GM19043 (cell line): ENCODE measurements at regions not wholly inside any gene's neighbourhood (a gene's known extent, or its start where the extent isn't known, plus 50 kb on each side); places are given as distances from the start of the nearest gene placed in this dataset.

Source experiments
- ATAC-seq: cut with Tn5 transposase; IDR thresholded peaks from one replicate; pipeline ENCODE4 v1.9.1; 2021; ENCODE audit warnings: low read depth; ENCODE audit not compliant: unreplicated experiment

DNA sequence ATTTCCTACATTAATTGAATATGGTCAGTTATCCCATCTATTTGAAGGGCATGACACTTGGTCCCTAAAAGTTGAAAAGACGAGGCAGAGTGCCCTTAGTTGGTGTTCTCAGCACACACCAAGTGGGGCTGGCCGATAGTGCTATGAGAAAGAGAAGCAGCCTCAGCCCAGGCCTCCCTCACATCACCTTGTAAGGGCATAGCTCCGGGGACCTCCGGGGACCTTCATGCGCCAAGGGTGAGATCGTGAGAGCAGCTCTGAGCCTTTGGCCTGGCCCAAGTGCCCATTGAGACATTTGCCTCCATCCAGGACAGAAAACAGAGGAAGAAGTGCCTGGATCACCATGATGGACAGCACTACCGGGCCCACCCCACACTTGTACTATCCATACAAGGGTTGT lies 244.3 kb upstream of the COPS8 start:
- no peak for ATAC-seq

DNA sequence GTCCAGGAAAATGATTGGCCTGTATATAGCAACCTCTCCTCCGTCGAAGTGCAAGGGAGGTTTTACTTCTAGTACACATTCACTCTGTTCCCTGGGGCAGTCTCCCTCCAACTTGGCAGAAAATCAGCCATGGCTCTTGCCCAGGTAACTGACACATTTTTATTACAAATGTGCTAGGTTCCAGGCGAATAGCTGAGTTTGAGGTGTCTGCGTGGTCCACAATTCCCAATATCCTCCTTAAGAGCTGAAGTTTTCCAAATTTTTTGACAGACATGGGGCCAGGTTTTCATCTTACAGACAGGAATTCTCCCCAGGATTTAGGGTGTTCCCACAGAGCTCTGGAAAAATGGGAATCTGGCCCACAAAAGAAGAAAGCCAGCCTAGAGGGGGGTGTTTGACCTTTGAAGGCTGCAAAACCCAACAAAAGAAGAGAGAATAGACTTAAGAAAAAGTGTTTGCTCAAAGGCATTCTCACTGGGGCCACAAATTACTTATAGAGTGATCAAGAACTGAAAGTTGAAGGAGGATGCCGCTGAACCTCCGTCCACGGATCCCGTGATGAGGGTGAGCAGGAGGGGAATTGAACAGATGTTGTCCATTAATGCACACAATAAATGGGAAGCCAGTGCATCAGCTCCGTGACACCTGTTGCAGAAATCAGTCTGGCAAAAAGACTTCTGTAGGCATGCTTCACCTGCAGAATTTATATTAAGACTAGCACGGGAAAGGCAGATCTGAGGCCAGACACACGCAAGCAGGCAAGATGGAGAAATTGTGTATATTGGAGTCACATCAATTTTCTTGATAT lies 242.3 kb upstream of the COPS8 start:
- ATAC-seq: no peak

DNA sequence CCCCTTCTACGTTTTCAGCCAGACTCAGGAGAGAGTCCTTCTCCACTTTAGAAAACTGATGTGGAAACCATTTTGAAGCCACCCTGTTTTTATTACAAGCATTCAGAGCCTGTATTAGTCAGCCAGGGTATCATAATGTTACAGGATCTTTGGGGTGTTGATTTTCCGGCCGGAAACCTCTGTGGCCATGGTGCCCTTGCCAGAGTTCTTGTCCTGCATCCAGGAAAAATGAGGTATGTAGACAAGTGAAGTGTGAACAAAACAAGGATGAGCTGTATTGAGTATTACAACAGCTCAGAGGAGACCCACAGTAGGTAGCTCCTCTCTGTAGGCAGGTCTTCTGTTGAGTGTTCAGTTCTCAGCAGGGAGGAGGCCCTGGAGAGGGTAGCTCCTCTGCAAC lies 241.0 kb upstream of the COPS8 start:
- no peak for ATAC-seq

DNA sequence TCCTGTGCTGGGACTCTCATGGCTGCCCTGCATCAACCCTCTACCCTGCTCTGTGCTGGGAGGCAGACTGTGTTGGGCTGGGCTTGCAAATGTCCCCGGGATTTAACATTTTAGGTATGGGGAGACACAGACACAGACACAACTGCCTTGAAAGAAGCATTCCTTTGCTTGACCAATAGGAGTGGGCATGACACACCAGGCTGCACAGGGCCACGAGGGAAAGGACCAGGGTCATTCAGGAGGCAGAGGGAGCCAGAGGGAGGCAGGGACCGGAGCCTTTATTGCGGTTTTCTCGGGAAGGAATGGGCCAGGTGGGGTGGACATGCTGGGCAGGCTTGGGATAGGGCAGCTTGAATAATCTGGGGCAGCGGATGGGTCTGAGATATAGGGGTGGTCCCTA lies 238.7 kb upstream of the COPS8 start:
- no peak for ATAC-seq

DNA sequence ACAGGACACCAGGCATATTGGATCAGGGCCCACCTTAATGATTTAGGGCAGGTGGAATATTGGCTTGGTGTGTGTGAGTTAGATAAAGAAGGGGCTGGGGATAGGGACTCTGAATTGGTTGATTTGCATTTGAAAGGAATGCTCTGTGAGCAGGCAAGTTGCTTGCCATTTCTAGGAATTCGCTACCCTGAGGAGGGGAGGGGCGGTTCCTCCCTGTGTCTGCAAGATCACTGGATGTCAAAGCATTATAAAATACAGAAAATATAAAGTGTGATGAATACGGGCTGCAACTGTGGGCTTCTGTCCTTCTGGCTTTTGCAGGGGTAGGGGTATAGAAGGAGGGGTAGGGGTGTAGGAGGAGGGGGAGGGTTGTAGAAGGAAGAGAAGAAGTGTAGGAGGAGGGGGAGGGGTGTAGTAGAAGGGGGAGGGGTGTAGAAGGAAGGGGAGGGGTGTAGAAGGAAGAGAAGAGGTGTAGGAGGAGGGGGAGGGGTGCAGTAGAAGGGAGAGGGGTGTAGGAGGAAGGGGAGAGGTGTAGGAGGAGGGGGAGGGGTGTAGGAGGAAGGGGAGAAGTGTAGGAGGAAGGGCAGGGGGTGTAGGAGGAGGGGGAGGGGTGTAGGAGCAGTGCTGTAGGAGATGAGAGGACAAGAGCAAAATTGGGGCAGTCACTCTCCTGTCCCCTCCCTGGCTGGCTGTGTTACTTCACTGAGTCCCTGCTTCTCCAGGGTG lies 238.0 kb upstream of the COPS8 start:
- no peak for ATAC-seq

DNA sequence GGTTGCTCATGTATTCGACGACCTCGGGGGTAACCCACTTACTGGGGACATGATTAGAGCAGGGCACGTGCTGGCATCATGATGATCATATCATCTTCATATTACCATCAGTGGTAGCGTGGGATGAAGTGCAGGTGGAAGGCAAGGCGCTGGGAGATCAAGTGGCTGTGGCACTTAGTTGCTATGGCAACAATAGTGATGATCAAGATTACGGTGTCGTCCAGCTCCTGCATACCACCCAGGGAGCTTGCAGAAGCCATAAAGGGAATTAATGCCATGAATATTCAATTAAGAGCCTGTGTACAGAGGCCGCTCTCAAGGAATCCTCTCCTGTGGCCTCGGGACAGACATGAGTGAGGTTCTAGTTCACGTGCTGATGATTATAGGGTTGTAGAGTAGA lies 237.2 kb upstream of the COPS8 start:
- ATAC-seq: no peak

DNA sequence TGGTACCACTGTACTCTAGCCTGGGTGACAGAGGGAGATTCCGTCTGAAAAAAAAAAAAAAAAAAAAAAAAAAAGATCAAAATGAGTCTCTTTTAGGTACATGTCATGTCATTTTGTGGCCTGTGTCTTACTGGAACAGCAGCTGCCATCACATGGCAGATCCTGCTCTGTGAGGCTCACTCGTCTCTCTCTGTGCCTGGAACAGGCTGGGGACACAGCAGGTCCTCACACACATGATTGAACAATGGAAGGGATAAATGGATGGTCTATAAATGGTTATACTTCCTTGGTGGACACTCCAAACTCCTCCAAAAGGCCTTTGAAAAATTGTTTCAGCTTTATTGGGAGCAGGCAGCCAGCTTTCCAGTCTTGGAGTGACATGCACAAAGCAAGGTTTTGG lies 236.2 kb upstream of the COPS8 start:
- ATAC-seq: no peak

DNA sequence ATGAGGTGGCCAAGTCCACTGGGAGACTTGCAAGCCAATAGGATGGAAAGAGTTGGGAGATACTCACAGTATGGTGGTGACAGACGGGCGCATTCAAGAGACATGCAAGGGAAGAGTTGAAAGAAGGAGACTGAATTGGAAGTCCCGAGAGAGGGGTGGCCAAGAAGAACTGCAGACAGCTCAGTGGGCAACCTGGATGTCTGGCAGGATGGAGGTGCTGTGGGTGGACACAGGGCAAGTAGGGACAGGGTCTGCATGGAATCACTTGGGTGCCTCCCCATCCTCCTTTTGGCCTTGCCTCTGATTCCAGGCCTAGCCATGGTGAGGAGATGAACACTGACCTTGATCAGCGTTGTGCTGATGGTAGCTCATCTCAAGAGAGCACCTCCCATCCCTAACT lies 235.7 kb upstream of the COPS8 start:
- no peak for ATAC-seq

DNA sequence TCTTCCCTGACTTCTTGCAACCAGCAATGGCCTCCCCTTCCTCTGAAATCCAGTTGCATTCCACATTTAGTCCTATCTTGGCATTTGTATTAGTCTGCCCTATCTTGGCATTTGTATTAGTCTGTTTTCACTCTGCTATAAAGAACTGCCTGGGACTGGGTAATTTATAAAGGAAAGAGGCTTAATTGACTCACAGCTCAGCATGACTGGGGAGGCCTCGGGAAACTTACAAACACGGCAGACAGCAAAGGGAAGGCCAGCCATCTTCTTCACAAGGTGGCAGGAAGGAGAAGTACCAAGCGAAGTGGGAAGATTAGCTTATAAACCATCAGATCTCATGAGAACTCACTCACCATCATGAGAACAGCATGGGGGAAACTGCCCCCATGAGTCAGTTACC lies 234.5 kb upstream of the COPS8 start:
- ATAC-seq: no peak

DNA sequence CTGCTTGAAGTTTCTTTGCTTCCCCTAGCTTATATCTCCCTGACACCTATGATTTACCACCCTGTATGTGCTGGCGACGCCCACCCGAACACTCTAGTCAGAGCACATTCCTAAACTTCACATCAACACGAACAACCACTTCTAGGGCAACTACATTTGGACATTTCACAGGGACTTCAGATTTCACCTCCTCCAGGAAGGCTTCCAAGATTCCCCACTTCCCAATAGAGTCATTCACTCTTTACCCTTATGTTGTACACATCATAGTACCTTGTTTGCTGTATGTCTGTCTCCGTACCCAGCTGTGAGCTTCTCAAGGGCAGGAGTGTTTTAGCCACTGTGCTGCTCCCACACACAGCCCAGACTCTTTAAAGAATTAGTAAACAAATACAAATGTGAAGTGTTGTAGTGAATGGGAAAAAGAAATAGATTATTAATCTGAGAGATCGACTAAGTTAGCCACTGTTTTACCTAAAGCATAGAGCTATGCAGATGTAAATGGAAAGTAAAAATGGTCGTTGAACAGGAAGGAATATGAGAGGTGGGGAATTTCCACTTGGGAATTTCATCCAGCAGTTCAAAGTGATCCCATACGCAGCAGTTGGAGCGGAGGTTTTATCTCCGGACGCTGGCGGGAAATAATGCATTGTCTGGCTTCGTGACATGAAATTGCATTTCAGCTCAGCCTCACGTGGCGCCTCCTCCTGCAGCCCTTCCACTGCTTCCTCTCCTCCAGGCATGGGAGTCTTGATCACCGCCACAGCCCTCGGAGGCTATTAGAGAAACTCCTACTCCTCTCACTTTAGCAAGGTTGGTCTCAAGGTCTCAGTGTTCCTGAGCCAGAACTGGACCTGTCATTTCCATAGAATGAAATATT lies 233.4 kb upstream of the COPS8 start:
- ATAC-seq: no peak

DNA sequence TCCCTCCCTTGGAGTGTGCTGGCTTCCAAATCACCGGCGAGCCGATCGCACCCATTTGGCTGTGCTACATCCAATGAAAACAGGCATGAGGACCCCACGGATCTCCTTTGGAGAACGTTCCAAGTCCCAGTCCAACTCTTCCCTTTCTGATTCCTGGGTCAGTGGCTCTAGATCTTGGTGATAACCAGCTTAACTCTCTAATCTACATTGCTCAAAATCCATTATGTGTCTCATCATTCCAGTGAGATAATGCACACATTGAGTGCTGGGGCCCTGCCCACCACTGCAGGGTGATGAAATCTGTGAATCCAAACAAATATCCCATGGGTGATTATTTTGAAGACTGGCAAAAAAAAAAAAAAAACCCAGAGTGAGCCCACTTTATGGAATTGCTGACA lies 232.7 kb upstream of the COPS8 start:
- no peak for ATAC-seq

DNA sequence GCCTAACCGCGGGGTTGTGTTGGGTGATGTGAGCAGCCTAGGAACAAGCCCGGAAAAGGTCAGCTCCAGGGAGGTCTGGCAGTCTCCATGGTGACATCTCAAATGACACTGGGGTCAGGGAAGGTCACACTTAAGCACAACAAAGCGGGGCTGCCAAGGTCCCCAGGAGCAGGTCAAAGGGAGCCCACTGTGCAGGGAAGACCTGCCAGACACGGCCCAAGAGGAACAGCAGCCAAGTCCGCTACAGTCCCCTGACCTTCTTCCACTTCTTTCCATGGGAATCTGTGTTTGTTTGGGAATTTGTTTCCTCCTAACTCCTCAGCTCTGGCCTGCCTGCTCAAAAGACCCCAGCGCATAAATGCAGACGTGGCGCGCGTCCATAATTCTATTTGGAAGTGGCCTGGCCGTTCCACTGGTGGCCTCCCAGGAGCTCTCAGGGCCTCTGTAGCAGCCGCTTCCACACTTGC lies 232.1 kb upstream of the COPS8 start:
- no peak for ATAC-seq

DNA sequence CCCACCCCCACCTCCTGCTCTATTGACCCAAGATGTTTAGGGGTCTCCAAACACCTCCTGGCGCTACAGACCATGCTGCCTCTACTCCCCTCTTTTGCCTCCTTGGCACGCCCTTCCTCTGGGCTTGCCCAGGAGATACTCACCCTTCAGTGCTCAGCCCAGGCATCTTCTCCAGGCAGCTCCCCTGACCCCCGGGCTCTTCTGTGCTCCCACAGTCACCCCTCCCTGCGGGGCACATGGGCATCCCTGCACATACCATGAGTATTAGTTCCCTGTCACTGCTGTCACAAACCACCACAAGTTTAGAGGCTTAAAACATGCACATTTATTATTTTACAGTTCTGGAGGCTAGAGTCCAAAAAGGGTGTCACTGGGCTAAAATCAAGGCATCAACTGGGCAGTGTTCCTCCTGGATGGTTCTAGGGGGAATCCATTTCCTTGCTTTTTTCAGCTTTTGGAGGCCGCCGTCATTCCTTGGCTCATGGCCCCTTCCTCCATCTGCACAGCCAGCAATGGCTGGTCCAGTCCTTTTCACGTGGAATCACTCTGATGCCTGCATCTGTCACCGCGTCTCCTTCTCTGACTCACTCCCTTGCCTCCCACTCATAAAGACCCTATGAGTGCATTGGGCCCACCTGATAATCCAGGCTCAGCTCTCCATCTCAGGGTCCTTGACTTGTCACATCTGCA lies 230.4 kb upstream of the COPS8 start:
- no peak for ATAC-seq

DNA sequence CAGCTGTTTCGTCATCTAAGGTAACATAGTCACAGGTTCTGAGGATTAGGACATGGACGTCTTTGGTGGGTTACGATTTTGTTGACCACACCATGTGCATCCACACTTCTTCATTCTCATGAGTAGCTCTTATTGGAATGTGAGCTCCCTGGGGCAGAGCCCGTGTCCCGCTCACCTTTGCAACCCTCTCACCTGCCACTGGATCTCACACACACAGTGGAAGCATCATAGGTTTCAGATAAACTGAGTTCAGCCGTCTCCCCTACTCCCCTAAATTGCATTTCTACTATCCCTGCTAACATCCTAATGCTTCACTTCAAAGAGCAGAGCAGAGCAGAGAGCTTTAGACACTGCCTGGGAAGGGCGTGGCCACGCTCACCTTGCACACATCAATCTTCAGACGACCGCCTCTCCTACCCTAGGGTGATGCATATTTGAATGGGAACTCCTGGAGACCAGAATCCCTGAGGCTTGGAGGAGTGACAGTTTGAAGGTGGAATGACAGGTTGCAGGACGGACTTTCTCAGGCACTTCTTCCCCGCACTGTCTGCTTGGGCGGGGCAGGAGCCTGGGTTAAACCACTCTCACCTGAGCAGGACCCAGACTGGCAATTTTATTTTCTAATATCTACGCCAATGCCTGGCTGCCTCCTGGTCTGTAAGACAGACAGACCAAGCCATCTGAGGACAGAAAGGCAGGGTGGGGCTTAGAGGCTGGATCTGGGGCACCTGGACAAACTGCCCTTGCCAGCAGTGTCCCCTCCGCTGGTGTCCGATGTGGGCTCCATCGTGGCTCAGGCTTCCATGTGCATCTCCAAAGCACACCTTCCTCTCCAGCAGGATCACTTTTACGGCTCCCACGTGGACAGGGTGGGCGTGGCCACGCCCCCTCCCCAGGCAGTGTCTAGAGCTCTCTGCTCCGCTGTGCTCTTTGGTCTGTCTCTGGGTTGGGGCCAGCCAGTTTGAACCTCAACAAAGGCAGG lies 229.5 kb upstream of the COPS8 start:
- no peak for ATAC-seq

DNA sequence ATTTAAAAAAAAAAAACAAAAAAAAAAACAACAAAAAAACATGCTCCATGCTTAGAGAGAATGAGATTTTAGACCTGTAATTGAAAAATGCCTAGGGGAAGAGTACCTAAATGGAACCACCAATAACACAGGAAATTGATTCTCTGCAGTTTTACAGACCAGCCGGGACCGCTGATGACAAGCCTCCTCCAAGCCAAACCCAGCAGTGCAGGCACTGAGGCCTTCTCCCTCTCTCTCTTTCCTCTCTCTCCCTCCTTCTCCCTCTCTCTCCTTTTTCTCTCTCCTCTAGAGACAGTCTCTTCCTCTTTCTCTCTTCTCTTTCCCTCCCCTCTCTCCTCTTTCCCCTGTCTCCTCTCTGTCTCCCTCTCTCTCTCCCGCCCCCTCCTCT lies 228.8 kb upstream of the COPS8 start:
- ATAC-seq: no peak

DNA sequence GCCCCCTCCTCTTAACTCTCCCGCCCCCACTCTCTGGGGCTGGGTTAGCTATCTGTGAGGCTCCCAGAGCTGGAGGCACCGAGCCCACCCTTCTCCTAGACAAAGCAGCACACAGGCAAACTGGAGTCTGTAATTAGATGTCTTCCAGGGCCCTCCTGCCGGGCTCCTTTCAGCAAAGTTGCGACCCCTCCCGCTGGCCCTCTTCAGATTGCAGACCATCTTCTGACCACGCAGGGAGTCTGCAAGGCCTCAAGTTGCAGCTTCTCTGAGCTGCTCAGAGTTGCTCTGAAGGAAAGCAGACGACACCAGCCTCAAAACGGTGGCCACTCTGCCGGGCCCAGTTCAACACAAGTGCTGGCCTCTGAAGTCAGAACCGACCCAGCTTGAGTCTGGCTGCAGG lies 228.4 kb upstream of the COPS8 start:
- no peak for ATAC-seq

DNA sequence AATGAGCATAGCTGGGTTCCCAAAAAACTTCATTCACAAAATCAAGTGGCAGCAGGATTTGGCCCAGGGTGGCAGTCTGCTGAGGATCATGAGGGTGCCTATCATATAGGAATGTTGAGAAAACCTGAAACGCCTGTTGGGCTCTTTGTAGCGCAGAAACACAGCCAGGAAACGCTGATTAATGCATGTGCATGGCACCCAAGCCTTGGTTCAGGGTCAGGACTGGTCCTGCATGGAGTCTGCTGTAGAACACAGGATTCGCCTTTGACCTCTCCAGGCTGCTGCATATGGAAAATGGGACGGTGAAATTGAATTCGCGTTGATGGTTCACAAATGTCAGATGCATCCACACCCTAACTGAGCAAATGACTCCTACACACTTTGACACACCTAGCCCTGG lies 227.9 kb upstream of the COPS8 start:
- ATAC-seq: no peak

DNA sequence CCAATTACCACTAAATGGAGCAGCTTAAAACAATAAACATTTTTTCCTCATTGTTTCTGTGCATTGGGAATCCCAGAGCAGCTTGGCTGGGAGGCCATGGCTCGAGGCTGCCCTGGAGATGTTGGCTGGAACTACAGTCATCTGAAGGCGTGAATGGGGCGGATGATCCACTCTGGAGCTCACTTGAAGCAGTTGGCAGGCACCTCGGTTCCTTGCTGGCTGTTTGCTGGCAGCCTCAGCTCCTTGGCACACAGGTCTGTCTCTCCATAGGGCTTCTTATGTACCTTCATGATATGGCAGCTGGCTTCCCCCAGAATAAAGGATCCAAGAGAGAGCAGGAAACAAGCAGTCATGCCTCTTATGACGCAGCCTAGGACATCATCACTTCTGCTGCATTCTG lies 227.0 kb upstream of the COPS8 start:
- no peak for ATAC-seq

DNA sequence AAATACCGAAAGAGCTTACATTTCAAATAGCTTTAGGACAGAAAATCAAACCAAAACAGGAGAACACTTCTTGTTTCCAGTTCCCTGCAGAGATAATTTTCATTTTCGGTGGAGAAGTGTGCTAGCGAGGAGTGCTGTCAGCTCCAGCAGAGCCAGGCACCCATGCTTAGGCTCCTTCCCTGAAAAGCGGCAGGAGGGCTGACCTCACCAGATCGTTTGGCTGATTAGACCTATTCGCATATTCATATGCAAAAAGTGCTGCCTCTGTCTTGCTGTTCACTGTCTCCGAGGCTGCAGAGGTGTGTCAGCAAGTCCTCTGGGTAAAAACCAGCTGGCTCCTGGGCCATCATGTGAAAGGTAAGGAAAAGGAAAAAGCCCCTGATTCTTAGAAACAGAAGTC lies 225.8 kb upstream of the COPS8 start:
- ATAC-seq: no peak
